ENCODE measurements at regions not wholly inside any gene's neighbourhood (a gene's known extent, or its start where the extent isn't known, plus 50 kb on each side); places are given as distances from the start of the nearest gene placed in this dataset.
"Not testable (repeated sequence)": the region's sequence is repeated elsewhere in the genome, so short reads cannot be mapped to it uniquely, and the experiment has no call there.

DNA sequence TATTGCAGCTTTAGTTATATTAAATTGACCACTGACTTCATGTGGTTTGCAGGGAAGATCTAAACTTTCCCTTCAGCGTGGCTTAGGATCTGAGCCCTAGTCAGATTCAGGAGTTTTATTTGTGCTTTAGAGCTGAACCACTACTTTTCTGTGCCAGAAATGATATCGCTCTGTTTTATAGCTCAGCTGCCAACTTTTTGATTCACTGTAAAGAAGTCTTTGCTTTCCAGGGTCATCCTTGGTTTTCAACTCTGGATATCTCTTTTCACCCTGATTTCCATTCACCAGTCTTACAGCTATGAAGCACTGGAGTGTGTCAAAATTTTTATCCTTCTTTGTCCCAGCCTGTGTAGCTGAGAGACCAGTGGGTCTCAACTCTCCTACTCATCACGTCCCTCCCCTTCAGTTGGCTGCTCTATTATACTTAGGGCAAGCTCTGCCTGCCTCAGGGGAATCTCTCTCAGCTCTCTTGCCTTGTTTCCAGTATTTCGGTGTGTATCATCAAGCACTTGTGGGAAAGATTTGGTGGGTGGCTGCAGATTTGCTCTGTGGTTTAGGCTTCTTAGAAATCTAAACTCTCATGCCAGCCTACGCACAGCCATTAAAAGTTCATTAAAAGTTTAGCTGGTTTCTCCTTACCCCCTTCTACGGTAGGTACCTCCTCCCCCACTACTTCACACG, 425.5 kb downstream of the TENT5A start:
- no peak for DNase-seq

DNA sequence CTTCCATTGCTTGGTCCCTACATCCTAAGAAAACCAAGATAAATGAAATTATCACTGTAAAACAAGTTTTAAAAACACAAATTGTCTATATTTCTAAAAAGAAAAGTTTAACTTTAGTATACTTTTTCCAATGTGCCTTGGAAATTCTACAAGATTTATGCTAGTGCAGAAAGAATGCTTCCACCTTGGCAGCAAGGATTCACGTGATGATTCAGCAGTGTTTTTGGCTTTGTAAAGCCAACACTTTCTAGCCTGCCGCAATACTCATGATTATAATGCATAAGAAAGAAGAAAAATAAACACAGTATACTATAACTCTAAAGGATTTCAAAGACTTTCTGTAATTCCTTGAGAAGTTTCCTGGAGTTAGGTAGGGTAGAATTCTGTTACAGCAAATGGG, 442.7 kb downstream of the TENT5A start:
- no peak for DNase-seq

GRCh38 chr6:81308577-81309279, 443.8 kb downstream of the TENT5A start:
- no peak for DNase-seq

- DNase-seq, result no peak
These were observed 444.7 kb downstream of the TENT5A start for GRCh38 chr6:81307651-81308214.

DNA sequence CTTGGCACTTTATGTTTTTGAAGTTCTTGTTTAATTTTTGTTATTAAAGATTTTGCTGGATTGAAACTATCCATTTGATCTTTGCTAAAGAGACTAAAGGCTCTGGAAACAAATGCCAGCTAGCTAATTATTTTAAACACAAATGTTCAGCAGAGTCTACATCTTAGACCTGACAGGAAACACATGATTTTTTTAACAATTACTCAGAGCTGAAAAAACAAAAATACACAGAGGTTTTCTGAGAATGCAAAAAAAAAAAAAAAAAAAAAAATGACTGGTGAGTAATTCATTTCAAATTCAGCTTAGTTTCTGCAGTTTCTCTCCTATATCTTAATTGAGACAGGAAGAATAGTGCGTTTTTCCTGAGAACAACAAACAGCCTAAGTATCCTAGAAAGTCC, 448.0 kb downstream of the TENT5A start:
- no peak for DNase-seq

GRCh38 chr6:81300961-81301360, 451.5 kb downstream of the TENT5A start:
- DNase-seq, result no peak

- DNase-seq, result no peak
These were observed 453.7 kb downstream of the TENT5A start for GRCh38 chr6:81298751-81299150.

DNA sequence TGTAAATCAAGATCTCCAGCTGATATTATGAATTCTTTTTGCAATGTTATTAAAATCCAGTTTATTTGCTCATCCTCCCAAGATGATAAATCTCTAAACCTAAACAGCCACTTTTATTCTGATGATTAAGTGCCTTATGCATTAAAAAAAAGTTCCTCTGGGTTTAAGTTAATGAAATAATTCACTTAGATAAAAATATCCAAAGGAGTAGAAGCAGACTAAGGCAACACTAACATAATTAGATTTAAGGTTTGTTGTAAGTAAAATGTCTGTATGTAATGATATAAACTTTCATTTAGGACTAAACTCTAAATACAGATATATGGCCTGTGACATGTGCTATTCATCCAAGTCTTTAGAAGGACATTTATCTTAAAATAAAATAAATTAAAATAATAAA, 457.2 kb downstream of the TENT5A start:
- no peak for DNase-seq

- no peak for DNase-seq
These were observed 458.6 kb downstream of the TENT5A start for GRCh38 chr6:81293896-81294295.

DNA sequence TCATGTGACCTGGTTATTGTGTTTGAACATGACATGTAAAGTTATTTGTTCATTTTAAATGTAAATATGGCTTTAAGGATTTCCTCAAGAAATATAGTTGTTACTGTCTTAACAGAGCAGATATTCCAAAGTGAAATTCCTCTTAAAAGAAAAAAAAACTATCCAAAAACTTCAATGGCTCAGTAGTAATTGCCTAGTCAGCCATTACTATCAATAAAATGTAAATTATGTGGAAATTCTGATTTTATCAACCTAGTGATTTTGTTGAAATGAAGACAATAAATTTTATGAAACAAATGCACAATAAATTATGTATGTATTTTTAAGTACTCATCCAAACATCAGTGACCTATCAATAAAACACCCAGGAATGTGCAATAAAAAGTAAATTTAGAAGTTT, 463.3 kb downstream of the TENT5A start:
- no peak for DNase-seq

DNA sequence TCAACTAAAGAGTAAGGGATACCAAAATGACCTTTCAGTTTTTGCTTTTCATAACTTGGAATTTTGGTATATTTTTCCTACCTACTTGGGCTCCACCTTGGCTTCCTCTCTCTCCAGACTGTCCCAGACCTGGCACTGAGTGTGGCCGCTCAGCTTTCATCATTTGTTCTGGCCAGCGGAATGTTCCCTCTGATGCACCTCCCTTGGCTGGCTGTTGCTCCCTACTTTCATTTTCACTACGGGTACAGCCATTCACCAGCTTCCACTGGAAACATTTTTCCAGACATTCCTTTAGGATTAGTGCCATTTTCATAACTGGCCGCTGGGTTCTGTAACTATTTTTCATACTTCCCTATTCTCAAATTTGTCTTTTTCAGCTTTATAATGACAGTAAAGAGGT, 487.4 kb downstream of the TENT5A start:
- DNase-seq, result no peak

GRCh38 chr6:81263531-81264168, 488.8 kb downstream of the TENT5A start:
- no peak for DNase-seq

GRCh38 chr6:81262656-81263055, 489.8 kb downstream of the TENT5A start:
- DNase-seq, result no peak

GRCh38 chr6:81256223-81256622, 496.3 kb downstream of the TENT5A start:
- not testable (repeated sequence) for DNase-seq

DNA sequence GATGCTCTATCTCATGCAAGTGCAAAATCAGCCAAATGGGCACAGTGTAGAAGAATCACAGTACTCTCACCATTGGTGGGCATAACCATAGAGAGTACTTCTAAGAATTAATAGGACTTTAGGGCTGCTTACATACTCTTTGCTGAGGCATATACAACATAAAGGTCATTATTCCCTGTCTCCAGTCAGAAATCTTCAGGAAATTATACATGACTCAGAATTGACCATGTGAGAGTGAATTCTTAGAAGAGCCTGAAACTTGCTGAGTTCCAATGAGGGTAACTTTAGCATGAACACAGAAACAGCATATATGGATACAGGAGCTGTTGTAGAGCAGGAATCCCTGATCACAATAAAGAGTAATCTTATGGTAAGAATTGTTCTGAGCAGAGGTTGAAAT, 498.7 kb downstream of the TENT5A start:
- no peak for DNase-seq

- no peak for DNase-seq
These were observed 500.2 kb downstream of the TENT5A start for GRCh38 chr6:81252231-81252630.

- DNase-seq, result no peak
These were observed 506.3 kb downstream of the TENT5A start for GRCh38 chr6:81246200-81246599.

DNA sequence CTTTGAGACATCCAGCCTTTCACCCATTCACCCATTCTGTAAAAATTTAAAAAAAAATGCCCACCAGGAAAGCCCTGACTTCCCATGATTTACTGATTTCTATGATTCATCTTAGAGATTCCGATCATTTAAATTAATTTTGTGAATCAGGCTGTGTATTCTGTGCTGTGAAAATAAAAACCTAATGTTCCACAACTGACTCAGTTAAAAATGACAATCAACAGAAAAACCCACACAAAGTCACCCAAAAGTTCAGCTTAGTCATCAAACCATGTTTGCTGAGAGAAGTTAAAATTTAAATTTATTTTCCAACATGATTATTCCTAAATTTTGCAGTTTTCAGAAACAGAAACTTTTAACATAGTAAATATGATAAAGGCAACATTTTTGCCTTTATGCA, 509.9 kb downstream of the TENT5A start:
- no peak for DNase-seq

- no peak for DNase-seq
These were observed 511.1 kb downstream of the TENT5A start for GRCh38 chr6:81241126-81242041.

GRCh38 chr6:81238390-81238789, 514.1 kb downstream of the TENT5A start:
- no peak for DNase-seq

DNA sequence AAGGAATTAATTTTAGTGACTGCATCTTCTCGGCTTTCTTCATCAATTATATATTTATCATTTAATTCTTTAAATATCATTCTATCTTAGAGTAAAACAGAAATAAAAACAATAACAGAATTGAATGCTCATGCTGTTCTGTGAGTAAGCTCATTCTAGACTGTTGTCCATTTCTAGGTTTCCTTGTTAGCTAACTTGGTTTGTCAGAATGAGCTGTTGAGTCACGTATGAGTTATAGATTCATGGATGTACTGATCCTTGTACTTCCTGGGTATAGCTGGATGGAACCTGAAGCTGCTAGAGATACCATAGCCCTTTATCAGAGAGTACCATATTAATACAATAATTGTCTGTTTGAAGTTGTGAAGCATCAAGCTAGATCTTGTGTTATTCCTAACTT, 515.3 kb downstream of the TENT5A start:
- no peak for DNase-seq

- peak in 1 of 5 experiments; percentile 72 for DNase-seq
These were observed 517.0 kb downstream of the TENT5A start for GRCh38 chr6:81235512-81235911.

DNA sequence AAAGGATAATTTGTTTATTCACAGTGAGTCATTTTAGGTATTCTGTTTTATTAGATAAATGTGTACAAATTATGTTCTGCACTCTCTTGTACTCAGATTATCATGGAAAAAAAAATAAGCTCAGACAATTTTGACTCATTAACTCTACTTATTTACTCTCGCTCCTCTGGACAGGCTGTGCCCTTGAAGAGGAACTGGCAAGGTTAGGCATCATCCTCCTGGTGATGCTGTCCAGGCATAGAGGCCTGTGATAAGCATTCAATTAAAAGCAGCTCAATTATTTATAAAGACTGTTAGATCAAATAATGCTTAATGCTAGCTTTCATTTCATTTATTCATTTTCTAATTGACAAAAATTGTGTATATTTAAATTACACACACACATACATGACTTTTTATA, 518.5 kb downstream of the TENT5A start:
- no peak for DNase-seq
